HG03571 (cell line): ENCODE measurements at regions not wholly inside any gene's neighbourhood (a gene's known extent, or its start where the extent isn't known, plus 50 kb on each side); places are given as distances from the start of the nearest gene placed in this dataset.

Experiments used
- ATAC-seq: cut with Tn5 transposase; IDR thresholded peaks from one replicate; pipeline ENCODE4 v1.9.1; 2021; ENCODE audit not compliant: unreplicated experiment

GRCh38 chr17:5635949-5636348, 51.6 kb upstream of the NLRP1 start:
- ATAC-seq: no peak

DNA sequence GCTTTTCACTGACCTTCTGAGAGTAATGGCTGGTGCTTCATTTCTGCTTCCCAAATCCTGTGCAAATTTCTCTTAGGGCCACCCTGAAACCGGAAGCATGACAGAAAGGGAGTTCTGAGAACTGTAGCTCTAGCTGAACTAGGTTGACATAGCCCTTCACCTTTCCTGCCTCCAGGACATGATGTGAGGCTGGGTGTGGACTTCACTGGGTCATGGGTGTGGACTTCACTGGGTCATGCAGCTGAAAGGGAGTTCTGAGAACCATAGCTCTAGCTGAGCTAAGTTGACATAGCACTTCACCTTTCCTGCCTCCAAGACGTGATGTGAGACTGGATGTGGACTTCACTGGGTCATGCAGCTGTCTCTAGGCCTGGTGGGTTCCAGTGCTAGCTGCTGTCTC, 54.3 kb upstream of the NLRP1 start:
- no peak for ATAC-seq

GRCh38 chr17:5640726-5641125, 56.4 kb upstream of the NLRP1 start:
- no peak for ATAC-seq

DNA sequence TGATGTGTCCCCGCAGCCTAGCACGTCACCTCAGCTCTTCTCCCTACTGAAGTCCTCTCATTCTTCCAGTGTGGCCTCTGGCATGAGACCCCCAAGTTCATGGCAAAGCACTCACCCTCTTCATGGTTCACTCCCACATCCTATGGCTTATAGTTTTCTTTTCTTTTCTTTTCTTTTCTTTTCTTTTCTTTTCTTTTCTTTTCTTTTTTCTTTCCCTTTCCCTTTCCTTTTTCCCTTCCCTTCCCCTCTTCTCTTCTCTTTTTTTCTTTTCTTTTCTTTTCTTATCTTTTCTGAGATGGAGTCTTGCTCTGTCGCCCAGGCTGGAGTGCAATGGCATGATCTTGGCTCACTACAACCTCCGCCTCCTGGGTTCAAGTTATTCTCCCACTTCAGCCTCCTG, 58.4 kb upstream of the NLRP1 start:
- no peak for ATAC-seq

DNA sequence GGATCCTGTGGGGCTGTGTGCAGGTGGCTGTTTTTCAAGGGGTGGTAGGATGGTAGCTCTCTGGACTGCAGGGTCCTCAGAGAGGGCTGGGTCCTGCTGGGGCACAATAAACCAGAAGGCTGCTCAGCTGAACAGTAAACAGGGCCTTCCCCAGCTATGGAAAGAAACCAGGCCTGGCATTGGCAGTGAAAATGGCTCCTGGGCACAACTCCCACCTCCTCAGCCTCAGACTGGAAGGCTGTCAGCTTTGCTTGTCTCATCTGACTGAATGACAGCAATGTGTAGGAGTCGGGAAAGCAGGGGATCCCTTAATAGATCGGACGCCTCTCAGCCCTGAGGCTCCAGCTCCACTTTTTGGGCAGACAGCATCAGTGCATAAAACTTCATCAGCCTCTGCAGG, 59.8 kb upstream of the NLRP1 start:
- no peak for ATAC-seq

- ATAC-seq: no peak
Observed at GRCh38 chr17:5651348-5651747, 67.0 kb upstream of the NLRP1 start.

- no peak for ATAC-seq
Observed at GRCh38 chr17:5661491-5662125, 77.3 kb upstream of the NLRP1 start.

DNA sequence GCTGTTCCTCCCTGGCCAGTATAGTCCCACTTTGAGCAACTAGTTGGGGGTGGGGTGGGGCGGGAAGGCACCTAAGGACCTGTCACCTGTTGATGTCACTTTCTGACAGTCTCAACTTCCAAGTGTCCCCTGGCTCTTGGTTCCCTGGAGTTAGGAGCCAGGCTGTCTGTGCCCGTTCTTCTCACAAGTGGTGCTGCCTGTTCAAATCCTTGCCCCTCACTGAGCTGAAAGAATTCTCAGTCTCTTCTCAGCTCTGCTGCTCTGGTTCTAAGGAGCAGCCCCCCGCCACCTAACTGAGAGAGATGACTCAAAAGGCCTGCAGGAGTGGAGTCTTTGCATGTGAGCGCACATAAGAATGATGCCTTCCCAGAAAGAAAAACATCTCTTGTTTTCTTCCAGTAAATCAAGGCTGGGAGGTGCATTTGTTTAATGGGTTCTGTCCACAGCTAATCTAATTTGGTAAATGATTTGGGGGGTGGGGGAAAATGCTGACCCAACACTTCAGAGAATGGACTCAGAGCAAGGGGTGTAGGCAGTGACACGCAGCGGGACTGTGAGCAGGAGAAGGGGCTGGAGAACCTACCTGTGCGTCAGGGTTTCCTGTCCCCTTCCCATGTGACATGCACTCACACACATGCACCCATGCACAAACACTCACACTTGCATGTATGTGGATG, 78.2 kb upstream of the NLRP1 start:
- no peak for ATAC-seq

DNA sequence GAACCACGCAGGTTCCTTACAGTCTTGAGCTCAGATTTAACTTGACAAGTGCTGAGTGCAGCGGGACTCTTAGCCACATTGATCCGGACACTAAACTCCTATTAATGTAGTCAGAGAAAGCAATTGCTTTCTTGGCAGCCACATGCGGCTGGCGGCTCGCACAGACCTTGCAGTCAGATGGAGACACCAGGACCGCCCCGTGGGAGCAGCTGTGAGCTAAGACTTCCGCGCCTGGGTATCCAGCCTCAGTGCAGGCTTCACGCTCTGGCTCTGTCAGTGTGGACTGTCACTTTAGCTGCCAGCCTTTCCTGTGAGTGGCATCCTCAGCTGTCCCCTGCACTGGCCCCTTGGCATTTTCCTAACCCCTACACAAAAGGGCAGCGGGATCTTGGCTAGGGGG, 80.9 kb upstream of the NLRP1 start:
- no peak for ATAC-seq

- ATAC-seq: no peak
Observed at GRCh38 chr17:5667871-5668270, 83.6 kb upstream of the NLRP1 start.

GRCh38 chr17:5668557-5669138, 84.3 kb upstream of the NLRP1 start:
- ATAC-seq: no peak

GRCh38 chr17:5669191-5669590, 84.9 kb upstream of the NLRP1 start:
- ATAC-seq: no peak

DNA sequence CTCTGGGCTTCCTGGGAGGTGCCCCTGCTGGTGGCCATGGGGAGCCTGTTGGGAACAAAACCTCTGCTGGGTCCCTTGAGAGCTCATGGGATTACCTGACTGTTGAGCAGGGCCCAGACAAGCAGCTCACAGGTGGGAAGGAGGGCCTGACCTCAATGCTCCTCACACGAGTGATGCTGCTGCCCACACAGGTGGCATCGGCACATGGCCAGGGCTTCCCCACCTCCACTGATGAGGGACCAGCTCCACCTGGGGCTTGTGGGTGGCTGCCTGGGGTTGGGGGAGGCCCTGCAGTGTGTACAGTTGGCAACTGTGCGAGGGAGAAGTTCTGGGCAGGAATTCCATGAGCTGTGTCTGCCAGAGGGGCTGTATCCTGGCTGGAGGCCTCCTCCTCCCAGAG, 87.8 kb upstream of the NLRP1 start:
- no peak for ATAC-seq

DNA sequence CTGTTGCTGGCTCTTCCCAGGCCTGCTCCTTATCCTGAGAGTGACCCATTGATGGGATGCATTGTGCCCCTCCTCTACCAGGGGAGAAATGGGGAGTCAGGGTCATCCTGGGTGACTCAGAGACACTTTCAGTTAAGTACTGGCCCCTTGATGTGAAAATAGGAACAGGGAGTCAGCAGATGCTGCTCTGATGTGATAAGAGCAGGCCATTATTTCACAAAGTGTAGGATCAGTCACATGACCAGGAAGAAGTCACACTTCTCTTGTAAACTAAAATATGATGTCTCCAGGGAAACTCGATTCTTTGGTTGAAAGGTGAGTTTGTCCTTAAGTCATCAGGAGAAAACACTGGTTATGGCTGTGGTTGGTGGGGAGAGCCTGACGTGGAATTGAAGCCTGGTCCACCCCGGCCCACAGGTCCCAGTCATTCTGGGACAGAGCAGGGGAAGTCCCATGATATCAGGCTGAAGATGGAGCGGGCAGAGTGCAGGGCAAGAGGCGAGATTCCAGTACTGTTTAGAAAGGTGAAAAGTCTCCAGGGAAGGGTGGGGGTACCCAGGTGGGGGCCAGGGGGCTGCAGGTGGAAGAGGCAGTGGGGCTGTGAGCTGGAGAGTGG, 88.6 kb upstream of the NLRP1 start:
- no peak for ATAC-seq

DNA sequence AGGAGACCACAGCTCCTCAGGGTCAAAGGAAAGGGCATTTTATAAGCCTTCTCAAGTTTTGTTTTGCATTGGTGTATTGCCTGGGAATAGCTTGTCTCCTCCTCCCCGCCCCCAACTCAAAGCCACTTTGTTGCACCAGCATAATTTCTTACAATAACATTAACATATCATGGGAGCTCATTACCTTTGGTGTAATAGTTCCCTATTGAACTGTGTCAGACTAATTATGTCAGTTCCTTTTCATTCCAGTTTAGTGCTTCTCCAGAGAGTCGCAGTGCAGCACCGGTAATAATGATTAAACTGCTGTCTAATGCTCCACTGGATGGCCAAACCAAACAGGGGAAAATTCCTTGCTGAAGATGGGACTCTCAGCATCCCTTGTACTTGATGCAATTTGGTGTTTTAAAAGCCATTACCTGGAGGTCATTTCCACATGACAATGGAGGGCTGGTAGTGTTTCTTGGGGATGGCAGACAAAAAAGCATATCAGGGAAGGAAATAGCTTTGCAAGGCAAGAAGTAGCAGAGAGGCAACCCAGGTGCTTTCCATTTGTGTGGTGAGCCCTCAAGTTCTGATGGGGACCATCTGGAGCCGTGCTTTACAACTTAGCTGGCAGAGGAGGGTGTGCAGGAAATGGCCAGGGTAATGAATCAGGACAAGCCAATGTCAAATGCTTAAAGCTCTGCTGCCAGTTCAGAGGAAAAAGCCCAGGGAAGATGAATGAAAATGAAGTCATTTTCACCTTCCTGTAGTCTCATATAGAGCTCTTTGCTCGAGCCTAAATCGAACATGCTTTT, 91.5 kb upstream of the NLRP1 start:
- no peak for ATAC-seq

GRCh38 chr17:5677620-5678019, 93.3 kb upstream of the NLRP1 start:
- no peak for ATAC-seq

GRCh38 chr17:5678171-5678570, 93.9 kb upstream of the NLRP1 start:
- no peak for ATAC-seq

DNA sequence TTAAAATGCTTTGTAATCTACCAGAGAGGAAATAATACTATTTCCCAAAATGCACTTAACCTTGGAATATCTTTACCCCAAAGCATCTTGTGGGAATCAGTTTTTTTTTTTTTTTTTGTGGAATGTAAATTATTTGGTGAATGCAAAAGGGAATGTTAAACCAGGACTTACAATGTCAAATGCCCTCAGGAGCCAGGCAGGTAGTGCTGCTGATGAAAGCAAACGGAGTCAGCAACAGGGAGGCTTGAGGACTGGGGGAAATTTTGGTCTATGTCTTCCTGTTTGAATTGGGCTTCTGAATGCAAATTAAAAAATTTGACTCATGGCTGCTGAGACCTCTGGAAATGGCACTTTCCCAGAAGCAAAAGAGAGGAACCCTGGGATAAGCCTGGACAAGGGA, 96.5 kb upstream of the NLRP1 start:
- ATAC-seq: no peak

DNA sequence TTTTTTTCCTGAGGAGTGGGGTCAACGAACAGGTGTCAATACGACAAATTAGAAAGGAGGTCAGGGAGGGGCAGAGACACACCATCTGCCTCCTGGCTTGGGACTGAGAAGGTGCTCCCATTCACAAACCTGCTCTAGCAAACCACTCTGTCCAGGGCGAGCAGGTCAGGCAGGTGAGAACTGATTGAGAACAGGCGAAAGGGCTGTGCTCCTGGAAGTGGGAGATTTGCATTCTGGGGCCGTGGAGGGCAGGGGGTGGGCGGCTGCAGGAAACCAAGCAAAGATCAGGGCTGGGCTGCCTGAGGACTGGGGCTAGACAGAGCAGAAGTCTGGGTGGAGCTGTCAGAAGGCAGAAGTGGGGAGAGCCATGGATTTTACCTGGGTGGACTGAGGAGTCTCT, 98.9 kb upstream of the NLRP1 start:
- ATAC-seq: no peak

DNA sequence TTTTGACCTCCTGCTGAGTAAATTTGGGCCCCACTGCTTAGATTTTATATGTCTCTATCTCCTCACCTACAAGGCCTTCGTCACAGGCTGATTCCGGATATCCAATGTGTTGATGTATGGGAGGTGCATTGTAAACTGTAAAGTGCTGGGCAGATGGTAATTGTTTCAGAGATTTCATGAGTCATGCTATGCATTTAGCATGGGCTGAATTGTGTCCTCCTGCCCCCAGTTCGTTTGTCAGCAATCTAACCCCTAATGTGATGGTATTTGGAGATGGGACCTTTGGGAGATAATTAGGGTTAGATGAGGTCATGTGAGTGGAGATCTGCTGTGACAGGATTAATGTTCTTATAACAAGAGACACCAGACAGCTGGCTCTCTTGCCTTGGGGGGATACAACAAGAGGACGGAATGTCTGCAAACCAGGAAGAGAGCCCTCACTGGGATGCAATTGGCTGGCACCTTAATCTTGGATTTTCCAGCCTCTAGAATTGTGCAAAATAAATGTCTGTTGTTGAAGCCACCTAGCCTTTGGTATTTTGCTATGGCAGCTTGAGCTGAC, 101.8 kb upstream of the NLRP1 start:
- no peak for ATAC-seq

- ATAC-seq: no peak
Observed at GRCh38 chr17:5687646-5688045, 103.3 kb upstream of the NLRP1 start.
